Stimulated activated CD4-positive, alpha-beta T cell treated with anti-CD3 and anti-CD28 coated beads, Interleukin-4, amount 100 ng/mL, for 24 hours (primary cell): ENCODE measurements at regions not wholly inside any gene's neighbourhood (a gene's known extent, or its start where the extent isn't known, plus 50 kb on each side); places are given as distances from the start of the nearest gene placed in this dataset.
"Not testable (repeated sequence)": the region's sequence is repeated elsewhere in the genome, so short reads cannot be mapped to it uniquely, and the experiment has no call there.

Source experiments
- DNase-seq: peaks from one replicate; pipeline ENCODE4 v3.0.0-alpha.2; 2020

GRCh38 chrX:46218373-46218772 lies 326.8 kb downstream of the ZNF674 start:
- no peak for DNase-seq

- DNase-seq = no peak
These were observed 328.8 kb downstream of the ZNF674 start for GRCh38 chrX:46216406-46216805.

GRCh38 chrX:46211079-46211478 lies 334.1 kb downstream of the ZNF674 start:
- DNase-seq = no peak

GRCh38 chrX:46209768-46210167 lies 335.5 kb downstream of the ZNF674 start:
- no peak for DNase-seq

GRCh38 chrX:46209037-46209436 lies 336.2 kb downstream of the ZNF674 start:
- no peak for DNase-seq

GRCh38 chrX:46208225-46208854 lies 336.9 kb downstream of the ZNF674 start:
- no peak for DNase-seq

GRCh38 chrX:46204721-46205422 lies 340.3 kb downstream of the ZNF674 start:
- DNase-seq = no peak

GRCh38 chrX:46202733-46203514 lies 342.3 kb downstream of the ZNF674 start:
- no peak for DNase-seq

GRCh38 chrX:46200413-46200812 lies 344.8 kb downstream of the ZNF674 start:
- DNase-seq = no peak

- no peak for DNase-seq
These were observed 346.4 kb downstream of the ZNF674 start for GRCh38 chrX:46198858-46199257.

- not testable (repeated sequence) for DNase-seq
These were observed 358.5 kb downstream of the ZNF674 start for GRCh38 chrX:46186811-46187106.

- no peak for DNase-seq
These were observed 359.1 kb downstream of the ZNF674 start for GRCh38 chrX:46185923-46186810.

- DNase-seq = no peak
These were observed 360.5 kb downstream of the ZNF674 start for GRCh38 chrX:46184749-46185148.

GRCh38 chrX:46180258-46180687 lies 364.9 kb downstream of the ZNF674 start:
- no peak for DNase-seq

GRCh38 chrX:46179748-46180147 lies 365.5 kb downstream of the ZNF674 start:
- no peak for DNase-seq

GRCh38 chrX:46178763-46179162 lies 366.5 kb downstream of the ZNF674 start:
- DNase-seq = no peak

- DNase-seq = no peak
These were observed 372.1 kb downstream of the ZNF674 start for GRCh38 chrX:46173159-46173558.

GRCh38 chrX:46171457-46171856 lies 373.8 kb downstream of the ZNF674 start:
- not testable (repeated sequence) for DNase-seq

- DNase-seq = no peak
These were observed 375.4 kb downstream of the ZNF674 start for GRCh38 chrX:46169808-46170207.

- DNase-seq = no peak
These were observed 377.0 kb downstream of the ZNF674 start for GRCh38 chrX:46168254-46168653.

GRCh38 chrX:46165866-46166265 lies 379.4 kb downstream of the ZNF674 start:
- no peak for DNase-seq

GRCh38 chrX:46165411-46165810 lies 379.8 kb downstream of the ZNF674 start:
- DNase-seq = no peak

- no peak for DNase-seq
These were observed 392.5 kb downstream of the ZNF674 start for GRCh38 chrX:46152756-46153155.
